Mesenteric fat pad (tissue), 1 donor: ENCODE measurements at regions not wholly inside any gene's neighbourhood (a gene's known extent, or its start where the extent isn't known, plus 50 kb on each side); places are given as distances from the start of the nearest gene placed in this dataset.
"Not testable (repeated sequence)": the region's sequence is repeated elsewhere in the genome, so short reads cannot be mapped to it uniquely, and the experiment has no call there.

Experiments
- DNase-seq: peaks from one replicate; pipeline ENCODE4 v3.0.0-alpha.2; 2020; ENCODE audit warnings: low spot score
- donor health status: DM: yes; HTN: yes; CAD: no.

DNA sequence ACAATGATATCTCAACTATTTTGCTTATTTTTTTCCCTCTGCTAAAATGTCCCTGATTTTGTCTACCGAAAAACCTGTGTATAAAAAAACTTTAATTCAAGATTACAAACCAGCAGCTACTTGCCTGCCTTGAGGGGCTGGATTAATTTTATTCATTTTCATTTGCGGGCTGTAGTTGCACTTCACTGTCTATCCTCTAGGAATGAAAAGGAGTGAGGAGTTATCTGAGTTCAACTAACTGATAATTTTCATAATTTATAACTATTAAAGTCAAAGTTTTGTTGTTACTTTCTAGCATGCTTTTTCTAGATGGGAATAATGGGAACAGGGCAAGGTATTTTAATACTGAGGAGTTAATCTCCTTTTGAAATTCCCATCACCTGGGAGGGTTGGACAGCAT is 50.3 kb upstream of the AGTPBP1 start:
- DNase-seq, result not testable (repeated sequence)

DNA sequence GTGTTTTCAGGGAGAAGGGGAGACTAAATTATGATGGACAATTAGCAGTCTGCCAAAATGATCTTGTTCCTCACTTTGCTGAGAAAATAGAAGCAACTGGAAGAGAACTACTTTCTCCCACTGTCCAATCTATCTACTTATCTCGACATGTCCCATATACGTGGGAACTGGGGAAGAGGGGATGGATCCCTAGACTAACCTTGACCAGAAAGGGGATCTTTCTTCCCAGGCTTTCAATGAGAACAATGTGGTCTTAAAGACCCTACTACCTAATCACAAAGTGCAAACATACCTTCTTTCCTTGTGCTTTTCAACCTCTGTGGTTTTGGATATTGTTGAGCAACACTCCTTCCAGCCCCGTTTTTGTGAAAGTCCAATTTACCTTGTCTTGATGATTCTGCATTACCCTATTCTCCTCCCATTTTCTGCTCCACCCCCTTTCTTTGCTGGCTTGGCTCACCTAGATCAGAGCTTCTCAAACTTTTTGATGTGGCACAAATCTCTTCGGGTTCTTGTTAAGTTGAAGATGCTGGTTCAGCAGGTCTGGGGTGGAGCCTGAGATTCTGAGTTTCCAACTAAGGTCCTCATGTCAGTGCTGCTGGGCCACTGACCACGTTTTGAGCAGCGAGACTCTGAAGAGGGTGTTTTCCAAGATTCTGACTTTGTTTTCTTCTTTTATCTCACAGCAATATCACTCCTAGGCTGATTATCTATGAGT is 61.4 kb upstream of the AGTPBP1 start:
- DNase-seq, result not testable (repeated sequence)

DNA sequence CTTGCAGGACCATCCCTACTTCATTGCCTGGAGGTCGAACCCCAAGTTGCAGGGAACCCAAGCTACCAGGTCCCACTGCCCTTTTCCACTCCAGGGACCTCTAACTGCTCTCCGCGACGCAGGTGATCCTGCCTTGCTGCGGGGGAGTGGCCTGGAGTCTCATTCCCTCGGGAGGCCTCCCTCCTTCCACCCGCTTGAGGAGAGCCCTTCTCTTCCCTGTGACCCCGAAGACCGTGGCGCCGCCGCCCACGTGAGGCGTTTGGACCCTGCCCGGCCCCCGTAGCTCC is 63.0 kb upstream of the AGTPBP1 start:
- not testable (repeated sequence) for DNase-seq

DNA sequence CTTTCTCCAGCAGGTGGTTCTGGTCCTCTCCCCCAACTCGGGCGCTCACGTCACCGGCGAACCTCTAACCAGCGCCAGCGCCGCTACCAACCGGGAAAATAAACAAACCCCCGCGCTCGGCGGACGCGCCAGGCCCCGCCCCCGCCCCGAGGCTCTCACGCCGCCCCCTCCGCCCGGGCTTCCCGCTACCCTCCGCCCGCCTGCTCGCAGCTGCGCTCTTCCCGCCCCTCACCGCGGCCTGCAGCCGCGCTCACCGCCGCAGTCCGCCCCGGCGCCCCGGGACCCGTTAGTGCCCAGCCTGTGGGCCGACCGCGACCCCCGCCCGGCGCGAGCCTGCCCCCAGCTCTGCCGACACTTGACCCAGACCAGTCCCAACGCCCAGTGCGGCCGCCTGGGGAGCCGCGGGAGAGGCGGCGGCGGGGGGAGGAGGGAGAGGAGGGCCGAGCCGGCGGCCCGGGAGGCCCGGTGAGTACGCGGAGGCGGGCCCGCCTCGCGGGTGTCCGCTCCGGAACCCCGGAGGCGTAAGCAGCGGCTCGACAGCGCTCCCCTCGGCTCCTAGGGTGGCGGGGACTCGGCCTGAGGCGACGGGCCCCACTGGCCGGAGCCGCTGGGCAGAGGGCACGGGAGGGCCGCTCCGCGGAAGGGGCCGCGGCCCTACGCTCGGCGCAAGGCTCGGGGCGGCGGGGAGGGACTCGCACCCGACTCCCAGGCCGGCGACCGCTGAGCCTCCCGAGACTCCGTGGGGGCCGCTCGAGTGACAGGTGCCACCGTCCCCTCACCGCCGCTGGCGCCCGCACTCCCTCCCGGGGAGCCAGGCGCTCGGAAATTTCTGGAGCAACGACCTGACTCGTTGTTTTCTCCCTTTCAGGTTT is 63.6 kb upstream of the AGTPBP1 start:
- peak; percentile 94 for DNase-seq

DNA sequence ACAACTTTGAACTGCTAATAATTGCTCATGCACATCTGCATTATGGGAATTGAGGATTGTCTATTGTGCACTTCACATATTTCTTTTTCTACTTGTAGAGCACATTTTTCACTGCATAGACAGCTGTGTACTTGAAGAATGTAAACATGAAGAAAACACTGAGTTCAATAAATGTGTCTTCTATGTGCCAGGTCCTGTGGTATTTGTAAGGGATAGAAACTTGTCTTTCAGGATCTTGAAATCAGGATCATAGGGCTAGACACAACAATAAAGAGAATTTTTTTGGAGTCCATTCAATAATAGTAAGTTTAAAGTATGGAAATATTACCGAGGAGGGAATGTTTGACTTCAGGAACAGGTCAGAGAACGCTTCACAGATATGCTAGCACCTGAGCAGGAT is 66.6 kb upstream of the AGTPBP1 start:
- DNase-seq, result not testable (repeated sequence)

DNA sequence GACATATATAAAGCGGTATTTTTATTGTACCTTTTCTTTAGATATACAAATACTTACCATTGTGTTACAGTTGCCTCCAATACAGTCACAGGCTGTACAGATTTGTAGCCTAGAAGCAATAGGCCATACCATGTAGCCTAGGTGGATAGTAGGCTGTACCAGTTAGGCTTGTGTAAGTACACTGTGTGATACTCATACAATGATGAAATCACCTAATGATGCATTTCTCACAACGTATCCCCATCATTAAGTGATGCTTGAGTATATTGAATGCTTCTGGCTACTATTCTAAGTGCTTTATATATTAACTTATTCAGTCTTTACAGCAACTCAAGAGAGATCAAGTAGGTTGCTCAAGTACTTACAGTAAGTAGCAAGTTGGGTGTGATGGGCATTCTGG is 71.6 kb upstream of the AGTPBP1 start:
- not testable (repeated sequence) for DNase-seq

DNA sequence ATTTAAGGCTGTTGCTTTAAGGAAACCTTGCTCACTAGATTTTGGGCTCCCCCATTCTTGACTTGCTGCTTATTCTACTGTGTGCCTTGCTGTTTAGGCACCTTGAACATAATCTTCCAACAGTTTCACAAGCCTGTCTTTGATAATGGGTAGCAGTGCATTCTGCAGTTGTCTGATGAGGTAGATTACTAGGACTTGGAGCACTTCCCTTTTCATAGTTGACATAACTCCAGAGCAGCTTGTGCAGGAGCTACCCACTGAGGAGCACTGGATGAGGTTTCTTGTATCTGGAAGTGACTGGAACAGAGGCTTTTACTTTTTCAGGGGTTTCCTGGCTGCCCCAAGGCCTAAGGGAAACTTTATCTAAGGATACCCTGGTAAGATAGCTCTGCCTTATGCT is 73.0 kb upstream of the AGTPBP1 start:
- not testable (repeated sequence) for DNase-seq

DNA sequence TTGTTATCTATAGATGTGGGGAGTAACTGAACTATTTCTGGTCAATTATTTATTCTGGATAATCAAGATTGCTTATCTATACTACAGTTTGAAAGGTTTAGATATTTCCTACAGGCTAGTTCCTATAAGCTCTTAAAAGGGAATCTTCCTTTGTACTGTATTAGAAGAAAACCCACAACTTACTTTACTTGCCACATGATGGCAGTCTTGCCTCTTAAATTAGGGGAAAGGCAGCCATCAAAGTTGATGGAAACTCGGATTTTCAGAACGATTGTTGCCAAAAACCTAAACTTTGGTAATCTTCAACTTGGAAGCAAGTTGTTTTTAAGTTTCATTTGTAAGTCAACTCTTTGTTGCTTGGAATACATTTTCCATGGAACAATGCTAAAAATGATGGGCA is 77.2 kb upstream of the AGTPBP1 start:
- not testable (repeated sequence) for DNase-seq

DNA sequence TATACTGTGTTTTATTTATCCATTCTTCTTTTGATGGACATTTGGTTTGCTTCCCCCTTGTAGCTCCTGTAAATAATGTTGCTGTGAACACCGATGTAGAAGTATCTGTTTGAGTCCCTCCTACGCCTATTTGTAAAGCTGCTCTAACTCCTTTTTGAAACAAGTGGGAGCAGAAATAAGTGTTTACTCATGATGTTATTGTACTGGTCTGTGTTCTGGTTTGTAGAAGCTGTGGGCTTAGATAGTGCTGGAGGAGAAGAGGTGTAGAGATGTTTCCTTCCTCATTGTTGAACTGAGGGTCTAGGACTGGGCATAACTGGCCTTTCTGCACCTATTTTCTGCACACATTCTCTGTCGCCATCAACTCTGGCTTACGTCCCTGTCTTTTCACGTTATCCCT is 78.8 kb upstream of the AGTPBP1 start:
- not testable (repeated sequence) for DNase-seq

DNA sequence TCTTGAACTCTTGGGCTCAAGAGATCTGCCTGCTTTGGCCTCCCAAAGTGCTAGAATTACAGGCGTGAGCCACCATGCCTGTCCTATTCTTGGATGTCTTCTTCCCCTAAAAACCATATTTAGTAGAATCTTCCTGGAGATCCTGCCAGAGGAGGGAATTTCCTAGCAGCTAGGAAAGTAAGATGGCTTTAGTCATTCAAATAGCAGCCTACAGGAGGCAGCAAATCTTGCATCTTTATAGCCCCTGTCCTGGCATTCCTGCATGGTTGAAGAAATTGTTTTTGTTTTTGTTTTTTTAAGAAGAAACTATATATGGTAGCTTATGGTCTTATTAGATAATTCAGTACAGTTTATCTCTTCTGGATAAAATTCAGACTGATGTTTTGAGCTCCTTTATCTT is 83.2 kb upstream of the AGTPBP1 start:
- DNase-seq, result not testable (repeated sequence)

DNA sequence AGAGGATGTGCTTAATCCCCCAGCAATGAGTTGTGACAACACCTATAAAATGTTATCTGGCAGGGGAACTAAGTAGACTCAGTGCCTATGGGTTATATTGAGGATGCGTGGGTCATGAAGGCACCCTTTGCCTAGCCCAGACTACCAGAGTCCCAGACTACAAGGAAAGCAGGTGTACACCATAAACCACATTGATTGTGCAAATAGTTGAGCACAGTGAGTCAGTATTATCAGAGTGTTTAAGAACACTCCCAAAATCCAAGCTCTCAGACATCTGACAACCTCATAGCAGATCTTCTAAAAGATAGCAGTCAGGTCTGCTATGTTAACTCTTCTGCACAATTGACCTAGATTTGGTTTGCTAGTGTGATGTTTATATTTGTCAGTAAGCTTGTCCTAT is 92.8 kb upstream of the AGTPBP1 start:
- DNase-seq, result not testable (repeated sequence)

DNA sequence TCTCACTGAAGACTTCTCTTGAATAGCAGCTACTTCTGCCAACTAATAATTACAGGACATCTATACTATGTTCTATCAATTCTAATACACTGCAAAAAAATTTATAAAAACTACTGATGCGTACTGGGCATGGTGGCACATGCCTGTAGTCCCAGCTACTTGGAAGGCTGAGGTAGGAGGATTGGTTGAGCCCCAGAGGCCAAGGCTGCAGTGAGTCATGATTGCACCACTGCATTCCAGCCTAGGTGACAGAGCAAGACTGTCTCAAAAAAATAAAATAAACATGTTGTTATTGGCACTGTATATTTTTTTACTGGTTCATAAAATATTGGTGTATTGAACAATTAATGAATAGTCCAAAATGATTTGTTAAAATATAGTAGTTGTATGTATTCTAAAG is 97.0 kb upstream of the NAA35 start:
- DNase-seq, result not testable (repeated sequence)

DNA sequence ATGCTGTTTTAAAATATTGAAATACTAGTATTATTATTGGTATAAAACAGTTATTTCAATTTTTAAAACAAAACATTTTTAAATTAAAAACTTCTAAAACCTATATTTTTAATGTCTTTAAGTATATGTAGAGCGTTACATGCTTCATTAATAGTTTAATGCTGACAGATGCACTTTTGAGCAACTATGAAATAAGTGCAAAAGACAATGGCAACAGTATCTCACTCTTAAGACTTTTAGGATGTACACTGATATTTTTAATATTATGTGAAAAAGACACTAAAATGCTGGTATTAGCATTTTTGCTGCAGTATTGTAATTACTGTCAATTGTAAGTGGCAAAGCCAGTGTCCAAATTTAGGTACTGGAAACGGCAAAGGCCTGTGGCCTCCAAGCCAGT is 93.2 kb upstream of the NAA35 start:
- not testable (repeated sequence) for DNase-seq

DNA sequence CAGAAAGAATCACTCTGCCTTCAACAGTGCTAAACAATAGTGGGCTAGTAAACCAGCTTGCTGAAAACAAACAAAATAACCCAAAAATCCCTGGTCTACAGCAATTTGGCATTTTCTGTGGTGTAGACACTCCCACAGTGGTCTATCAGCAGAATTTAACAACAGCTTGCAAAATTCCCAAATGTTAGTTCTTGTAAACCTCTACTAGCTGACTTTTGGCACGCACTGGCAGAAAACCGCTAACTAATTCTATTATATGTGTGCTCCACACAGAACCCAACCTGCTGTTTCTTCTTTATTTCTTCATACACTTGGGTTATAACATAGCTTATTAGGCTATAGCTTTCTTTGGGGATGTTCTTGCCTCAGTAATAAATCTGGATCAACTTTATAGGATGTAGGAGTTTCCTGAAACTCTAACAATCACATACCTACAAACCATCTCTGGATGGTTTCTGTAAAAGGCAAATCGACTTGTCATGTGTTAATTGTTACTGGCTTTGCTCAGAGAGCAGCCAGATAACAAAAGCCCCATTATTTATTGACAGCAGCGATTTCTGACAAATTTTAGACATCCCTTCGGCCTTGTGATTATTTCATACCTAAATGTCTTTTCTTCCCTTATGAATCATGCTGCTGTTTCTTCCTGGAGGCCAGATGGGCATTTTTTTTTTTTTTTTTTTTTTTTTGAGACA is 82.7 kb upstream of the NAA35 start:
- no peak for DNase-seq

DNA sequence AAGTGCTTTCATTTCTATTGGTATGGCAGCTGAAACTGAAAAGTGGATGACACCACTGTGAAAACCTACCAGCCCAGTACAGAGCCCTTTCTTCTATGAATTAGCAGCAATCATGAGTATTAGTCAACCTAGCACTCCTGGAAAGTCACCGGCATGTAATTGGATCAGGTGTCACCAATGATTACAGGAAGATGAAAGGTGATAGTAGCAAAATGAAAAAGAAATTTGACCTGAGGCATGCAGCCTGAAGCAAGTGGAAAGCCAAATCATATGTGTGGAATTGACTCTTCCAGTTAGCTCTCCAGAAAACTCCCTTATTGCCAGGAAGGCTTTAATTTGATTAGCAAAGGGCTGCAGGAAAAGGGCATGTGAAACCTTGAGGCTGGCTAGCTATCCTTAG is 81.2 kb upstream of the NAA35 start:
- DNase-seq, result no peak

DNA sequence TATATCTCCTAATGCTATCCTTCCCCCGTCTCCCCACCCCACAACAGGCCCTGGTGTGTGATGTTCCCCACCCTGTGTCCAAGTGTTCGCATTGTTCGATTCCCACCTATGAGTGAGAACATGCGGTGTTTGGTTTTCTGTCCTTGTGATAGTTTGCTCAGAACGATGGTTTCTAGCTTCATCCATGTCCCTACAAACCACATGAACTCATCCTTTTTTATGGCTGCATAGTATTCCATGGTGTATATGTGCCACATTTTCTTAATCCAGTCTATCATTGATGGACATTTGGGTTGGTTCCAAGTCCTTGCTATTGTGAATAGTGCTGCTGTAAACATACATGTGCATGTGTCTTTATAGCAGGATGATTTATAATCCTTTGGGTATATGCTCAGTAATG is 79.1 kb upstream of the NAA35 start:
- not testable (repeated sequence) for DNase-seq

DNA sequence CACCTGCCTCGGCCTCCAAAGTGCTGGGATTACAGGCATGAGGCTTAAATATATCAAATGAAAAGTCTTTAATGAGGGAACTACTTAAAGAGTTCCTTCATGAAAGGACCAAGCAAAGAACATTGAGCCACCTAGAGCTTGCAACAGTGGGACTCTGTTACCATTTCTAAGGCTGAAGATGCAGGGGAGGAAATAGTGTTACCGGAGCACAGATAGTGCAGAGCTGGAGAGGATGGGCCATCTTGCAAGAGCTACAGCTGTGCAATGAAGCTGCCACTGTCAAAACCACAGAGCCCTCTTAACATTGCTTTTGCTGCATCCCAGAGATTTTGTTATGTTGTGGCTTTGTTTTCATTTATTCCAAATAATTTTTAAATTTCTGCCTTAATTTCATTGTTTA is 77.1 kb upstream of the NAA35 start:
- no peak for DNase-seq

DNA sequence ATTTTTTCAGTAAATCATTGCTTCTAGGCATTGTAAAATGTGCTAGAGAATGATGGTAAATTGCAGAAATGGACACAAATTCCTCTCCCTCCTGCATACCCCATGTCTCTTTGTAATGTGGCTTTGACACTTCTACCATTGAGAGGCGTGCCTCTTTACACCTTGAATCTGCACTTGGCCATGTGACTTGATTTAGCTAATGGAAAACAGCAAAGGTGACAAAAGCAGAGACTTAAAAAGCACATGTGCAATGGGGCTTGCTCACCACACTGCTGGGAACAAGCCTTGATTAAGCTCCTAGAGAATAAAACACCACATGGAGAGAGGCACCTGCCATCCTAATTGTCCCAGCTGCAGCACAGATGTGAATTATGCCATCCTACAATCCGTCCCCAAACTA is 69.9 kb upstream of the NAA35 start:
- no peak for DNase-seq

DNA sequence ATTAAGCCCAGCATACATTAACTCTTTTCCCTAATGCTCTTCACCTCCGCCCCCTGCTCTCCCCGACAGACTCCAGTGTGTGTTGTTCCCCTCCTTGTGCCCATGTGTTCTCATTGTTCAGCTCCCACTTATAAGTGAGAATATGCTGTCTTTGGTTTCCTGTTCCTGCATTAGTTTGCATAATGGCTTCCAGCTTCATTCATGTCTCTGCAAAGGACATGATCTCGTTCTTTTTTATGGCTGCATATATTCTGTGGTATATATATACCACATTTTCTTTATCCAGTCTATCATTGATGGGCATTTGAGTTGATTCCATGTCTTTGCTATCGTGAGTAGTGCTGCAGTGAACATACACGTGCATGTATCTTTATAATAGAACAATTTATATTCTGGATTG is 69.3 kb upstream of the NAA35 start:
- not testable (repeated sequence) for DNase-seq

DNA sequence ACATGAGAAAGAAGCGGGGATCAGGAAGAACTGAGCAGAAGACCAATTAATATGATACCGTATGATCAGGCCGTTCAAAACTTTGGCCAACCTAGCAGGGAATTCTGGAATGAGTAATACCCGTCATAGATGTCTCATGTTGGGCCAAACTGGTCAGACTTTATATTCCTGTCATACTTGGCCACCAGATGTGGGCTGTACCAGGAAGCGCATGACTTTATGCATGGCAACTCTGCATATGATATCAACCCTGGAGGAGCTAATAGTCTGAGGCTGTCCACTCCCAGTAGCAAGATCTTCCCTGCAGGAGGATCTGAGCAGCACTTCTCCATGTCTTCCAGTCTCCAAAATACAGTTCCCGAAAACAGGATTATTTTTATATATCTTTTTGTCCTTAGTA is 68.5 kb upstream of the NAA35 start:
- no peak for DNase-seq

DNA sequence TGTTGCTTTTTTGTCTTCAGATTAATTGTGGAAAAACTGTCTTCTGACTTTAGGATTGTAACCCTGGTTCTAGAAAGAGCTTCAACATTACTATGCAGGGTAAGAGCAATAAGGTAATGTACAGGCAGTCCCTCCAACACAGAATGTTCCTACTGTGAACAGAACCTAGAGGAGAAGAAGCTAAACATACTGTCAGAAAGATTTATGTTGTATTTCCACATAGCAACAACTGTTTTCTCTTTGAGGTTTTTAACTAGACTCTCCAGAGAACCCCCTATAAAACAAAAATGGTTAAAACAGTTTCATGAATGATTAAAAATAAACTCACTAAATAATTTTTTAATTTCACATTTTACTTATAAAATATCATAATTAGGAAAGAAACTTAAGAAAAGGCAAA is 64.3 kb upstream of the NAA35 start:
- DNase-seq, result no peak

DNA sequence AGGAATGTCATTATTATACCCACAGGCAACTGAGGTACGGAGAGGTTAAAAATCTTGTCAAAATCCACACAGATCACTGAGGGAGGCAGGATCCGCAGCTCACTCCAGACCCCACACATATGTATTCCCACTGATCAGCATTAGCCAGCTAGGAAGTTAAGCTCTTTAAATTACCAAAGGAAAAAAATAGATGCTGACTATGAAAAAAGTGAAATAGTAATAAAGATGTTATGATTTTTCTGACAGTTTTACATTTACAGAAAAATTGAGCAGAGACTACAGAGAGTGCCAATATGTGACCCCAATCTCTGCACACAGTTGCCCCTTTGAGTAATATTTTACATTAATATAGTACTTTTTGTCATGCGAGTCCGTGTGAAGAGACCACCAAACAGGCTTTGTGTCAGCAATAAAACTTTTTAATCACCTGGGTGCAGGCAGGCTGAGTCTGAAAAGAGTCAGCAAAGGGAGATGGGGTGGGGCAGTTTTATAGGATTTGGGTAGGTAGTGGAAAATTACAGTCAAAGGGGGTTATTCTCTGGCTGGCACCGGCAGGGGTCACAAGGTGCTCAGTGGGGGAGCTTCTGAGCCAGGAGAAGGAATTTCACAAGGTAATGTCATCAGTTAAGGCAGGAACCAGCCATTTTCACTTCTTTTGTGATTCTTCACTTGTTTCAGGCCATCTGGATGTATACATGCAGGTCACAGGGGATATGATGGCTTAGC is 61.9 kb upstream of the NAA35 start:
- not testable (repeated sequence) for DNase-seq
